ENCODE measurements at regions not wholly inside any gene's neighbourhood (a gene's known extent, or its start where the extent isn't known, plus 50 kb on each side); places are given as distances from the start of the nearest gene placed in this dataset.
"Not testable (repeated sequence)": the region's sequence is repeated elsewhere in the genome, so short reads cannot be mapped to it uniquely, and the experiment has no call there.

GRCh38 chr6:140542863-140543262 is 1168.4 kb upstream of the CITED2 start:
- DNase-seq, result no peak

DNA sequence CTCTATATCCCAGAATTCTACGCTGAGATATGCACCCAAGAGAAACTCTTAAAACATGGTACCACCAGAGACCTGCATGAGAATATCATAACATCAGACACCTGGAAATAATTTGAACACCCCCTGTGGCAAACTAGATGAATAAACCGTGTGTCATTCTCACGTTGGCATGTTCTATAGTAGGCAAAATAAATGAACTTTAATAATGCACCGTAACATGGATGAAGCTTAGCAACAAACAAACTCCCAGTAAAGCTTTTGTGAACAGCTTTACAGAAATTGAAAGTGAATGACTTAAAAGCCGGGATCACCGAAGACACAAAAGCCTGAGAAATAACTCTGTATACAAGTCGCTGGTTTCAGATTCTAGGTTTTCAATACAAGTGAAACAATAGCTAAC is 1166.8 kb upstream of the CITED2 start:
- DNase-seq, result no peak

DNA sequence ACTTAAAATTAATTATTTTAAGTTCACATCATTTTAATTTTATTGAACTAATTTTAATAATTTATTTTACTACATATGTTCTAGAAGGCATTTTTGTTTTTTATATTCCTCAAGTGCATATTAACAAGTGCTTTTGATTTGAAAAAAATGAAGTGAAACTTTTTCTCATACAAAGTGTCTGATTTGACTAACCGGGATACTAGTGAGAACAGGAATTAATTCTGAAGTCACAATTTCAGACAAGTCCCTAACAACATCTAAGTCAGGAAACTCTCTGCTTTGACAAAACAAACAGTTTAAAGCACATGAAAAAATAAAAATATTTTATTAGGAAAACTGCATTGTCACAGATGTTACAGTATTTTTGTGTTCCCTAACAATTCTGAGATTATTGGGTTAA is 1166.3 kb upstream of the CITED2 start:
- DNase-seq, result no peak

DNA sequence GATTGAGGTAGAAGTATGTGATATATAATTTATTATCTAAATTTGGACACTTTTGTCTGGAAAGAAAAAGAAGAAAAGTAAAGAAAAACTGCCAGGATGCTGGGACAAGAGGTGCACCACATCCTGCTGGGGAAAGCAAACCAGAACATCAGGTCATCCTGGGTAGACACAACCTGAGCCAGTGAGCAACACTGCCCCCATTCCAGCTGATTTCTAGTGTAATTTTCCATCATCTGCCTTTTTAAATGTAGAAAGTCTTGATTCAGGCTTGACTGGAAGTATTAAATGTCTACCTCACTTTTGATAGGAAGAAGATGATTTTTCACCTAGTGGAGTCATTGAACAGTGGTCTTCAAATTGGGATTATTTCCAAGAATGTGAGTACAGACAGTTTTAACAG is 1164.5 kb upstream of the CITED2 start:
- no peak for DNase-seq

- DNase-seq, result no peak
Observed at GRCh38 chr6:140537834-140538705, 1163.6 kb upstream of the CITED2 start.

GRCh38 chr6:140537211-140537610 is 1162.8 kb upstream of the CITED2 start:
- no peak for DNase-seq

GRCh38 chr6:140535511-140535910 is 1161.1 kb upstream of the CITED2 start:
- no peak for DNase-seq

GRCh38 chr6:140533526-140533925 is 1159.1 kb upstream of the CITED2 start:
- DNase-seq, result no peak

DNA sequence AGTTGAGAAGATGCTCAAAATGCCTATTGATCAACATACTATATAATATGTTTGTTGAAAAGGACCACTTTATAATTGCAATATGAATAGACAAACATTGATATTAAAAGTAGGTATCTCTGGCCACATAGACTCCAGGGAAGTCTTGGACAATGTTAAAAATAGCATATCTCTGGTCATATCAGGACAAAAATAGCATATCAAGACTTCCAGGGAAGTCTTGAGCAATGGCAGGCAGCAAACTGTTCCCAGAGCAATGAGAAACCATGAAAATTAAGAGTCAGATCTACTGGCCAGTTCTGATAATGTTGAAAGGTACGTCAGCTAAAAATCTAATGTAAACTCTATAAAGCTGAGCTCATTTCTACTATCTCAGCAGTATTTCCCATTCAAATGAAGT is 1130.3 kb upstream of the CITED2 start:
- DNase-seq, result no peak

- DNase-seq, result no peak
Observed at GRCh38 chr6:140500849-140501248, 1126.4 kb upstream of the CITED2 start.

DNA sequence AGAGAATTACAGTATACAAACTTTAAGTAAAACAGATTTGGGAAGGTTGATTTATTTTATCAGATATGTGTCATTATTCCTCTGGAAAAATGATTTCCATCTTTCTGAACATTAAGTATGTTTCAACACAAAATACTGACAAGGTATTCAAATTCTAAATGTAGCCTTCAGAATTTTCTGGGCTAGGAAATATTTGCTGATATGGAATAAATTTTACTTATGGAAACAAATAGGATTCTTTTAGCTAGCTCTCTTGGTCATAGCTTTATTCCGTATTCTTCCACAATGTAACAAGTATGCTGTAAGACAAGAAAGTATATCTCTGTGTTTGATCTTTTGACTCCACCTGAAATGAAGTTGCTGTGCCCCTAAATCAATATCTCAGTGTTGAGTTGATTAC is 1125.2 kb upstream of the CITED2 start:
- no peak for DNase-seq

- DNase-seq, result no peak
Observed at GRCh38 chr6:140494321-140495108, 1120.1 kb upstream of the CITED2 start.

- DNase-seq, result not testable (repeated sequence)
Observed at GRCh38 chr6:140493470-140493869, 1119.0 kb upstream of the CITED2 start.

DNA sequence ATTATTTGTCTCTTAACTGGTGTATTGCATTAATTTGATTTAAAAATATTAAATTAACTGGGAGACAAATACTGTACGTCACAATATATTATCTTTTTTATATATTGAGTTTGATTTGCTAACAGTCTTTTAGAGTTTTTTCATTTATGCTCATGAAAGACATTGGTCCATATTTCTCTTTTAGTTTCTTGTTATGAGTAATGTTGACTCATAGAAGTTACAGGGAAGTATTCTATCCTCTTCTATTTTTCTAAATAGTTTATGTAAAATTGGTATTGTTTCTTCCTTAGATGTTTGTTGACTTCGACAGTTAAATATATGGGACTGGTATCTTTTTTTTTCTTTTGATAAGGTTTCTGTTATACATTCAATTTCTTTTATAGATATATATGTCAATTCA is 1115.6 kb upstream of the CITED2 start:
- no peak for DNase-seq

- no peak for DNase-seq
Observed at GRCh38 chr6:140487586-140487985, 1113.1 kb upstream of the CITED2 start.

GRCh38 chr6:140486450-140487361 is 1112.3 kb upstream of the CITED2 start:
- no peak for DNase-seq

GRCh38 chr6:140485740-140486449 is 1111.4 kb upstream of the CITED2 start:
- DNase-seq, result peak; percentile 3

- DNase-seq, result no peak
Observed at GRCh38 chr6:140480852-140481251, 1106.4 kb upstream of the CITED2 start.

GRCh38 chr6:140478631-140479030 is 1104.2 kb upstream of the CITED2 start:
- DNase-seq, result no peak

GRCh38 chr6:140475086-140475485 is 1100.6 kb upstream of the CITED2 start:
- DNase-seq, result no peak

DNA sequence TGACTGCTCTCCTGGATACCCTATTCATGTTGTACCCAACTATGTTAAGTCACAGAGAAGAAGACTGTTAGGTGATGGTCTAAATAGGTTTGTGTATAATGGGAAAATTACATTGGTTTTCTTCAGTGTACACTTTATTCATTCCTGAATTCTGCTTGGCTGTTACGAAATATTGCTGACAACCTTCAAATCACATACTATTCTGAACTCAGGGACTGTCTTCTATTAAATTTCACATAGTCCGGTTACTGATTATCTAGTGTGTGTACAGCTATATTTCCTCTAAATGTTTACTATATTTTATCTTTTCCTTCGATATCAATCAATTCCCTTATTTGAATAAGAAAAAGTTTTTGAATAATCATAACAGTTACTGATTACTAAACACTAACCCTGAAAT is 1090.3 kb upstream of the CITED2 start:
- DNase-seq, result no peak

- DNase-seq, result no peak
Observed at GRCh38 chr6:140463312-140463710, 1088.9 kb upstream of the CITED2 start.

All from NCI-H2029 (cell line).